GM10266 (cell line): ENCODE measurements at regions not wholly inside any gene's neighbourhood (a gene's known extent, or its start where the extent isn't known, plus 50 kb on each side); places are given as distances from the start of the nearest gene placed in this dataset.

Experiments
- DNase-seq: peaks from one replicate; pipeline ENCODE4 v3.0.0; 2012; ENCODE audit errors: extremely low spot score
- TF ChIP-seq, protein P1 (sequence below): IDR thresholded peaks from 2 replicates; pipeline ENCODE4 v1.5.1; 2012; ENCODE audit warnings: mild to moderate bottlenecking, low read depth; ENCODE audit not compliant: control insufficient read depth, insufficient read depth; ENCODE audit errors: missing control alignments

DNA sequence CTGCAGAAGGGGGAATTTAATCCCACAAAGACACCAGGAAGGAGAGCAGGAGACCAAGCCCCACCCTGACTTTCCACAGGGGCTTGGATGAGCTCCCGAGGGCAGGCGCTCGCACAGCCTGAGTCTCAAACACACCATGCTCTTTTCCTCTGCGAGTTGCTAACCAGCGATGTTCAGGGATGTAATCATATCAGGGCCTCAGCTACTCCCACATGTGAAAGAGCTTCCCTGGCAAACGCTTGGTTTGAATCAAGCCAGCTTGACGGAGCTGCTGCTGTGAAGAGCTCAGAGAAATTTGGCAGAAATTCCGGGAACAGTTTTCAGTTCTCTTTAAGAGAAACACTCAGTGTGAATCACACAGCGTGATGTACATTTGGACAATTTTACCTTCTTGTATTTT is 385.8 kb downstream of the GALR1 start:
- TF ChIP-seq, protein P1, sequence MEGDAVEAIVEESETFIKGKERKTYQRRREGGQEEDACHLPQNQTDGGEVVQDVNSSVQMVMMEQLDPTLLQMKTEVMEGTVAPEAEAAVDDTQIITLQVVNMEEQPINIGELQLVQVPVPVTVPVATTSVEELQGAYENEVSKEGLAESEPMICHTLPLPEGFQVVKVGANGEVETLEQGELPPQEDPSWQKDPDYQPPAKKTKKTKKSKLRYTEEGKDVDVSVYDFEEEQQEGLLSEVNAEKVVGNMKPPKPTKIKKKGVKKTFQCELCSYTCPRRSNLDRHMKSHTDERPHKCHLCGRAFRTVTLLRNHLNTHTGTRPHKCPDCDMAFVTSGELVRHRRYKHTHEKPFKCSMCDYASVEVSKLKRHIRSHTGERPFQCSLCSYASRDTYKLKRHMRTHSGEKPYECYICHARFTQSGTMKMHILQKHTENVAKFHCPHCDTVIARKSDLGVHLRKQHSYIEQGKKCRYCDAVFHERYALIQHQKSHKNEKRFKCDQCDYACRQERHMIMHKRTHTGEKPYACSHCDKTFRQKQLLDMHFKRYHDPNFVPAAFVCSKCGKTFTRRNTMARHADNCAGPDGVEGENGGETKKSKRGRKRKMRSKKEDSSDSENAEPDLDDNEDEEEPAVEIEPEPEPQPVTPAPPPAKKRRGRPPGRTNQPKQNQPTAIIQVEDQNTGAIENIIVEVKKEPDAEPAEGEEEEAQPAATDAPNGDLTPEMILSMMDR, result no peak
- no peak for DNase-seq

- no peak for DNase-seq
- TF ChIP-seq, protein P1, result no peak
These were observed 386.2 kb downstream of the GALR1 start for GRCh38 chr18:77635858-77636257.

- DNase-seq, result no peak
- TF ChIP-seq, protein P1, result no peak
These were observed 395.7 kb downstream of the GALR1 start for GRCh38 chr18:77645170-77645872.

DNA sequence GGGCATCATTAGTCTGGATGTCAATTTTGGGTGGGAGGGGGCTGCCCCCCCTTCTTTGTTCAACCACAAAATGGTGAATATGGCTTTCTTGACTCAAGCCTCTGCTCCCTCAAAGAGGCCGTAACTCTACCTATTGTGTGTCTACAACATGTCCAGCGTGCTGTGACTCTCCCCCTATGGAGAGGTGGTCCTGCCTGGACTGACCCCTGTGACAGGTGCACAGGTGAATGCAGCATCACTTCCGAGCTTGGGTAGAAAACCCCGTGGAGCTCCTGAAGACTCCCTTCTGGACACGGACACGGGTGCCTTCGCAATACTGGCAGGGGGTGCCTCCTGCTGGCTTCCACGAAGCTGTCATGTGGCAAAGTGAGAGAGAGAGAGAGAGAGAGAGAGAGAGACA is 397.8 kb downstream of the GALR1 start:
- no peak for DNase-seq
- TF ChIP-seq, protein P1, result no peak

GRCh38 chr18:77648411-77648810 is 398.8 kb downstream of the GALR1 start:
- DNase-seq, result no peak
- TF ChIP-seq, protein P1, result no peak

- DNase-seq, result peak; percentile 79
- TF ChIP-seq, protein P1, result peak; percentile 94
These were observed 401.2 kb downstream of the GALR1 start for GRCh38 chr18:77650799-77651385.

DNA sequence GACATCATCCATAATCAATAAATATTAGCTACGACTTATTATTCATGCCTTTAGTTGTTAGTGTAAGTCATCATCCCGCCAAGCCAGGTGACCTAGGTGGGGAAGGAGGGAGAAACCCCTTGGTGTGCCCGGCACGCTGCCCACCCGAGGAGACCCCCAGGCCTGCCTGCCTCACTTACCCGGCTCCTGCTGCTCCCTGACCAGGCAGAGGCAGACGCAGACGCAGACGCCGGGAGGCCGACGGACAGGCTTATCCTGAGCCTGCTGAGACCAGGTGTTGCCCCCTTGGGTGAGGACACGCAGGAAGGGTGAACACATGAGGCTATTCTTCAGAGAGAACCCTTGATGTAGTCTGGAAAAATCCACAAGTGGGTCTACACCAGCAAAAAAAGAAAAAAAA is 401.8 kb downstream of the GALR1 start:
- DNase-seq, result no peak

More for the DNA sequence above, 401.8 kb downstream of the GALR1 start:
- TF ChIP-seq, protein P1, result no peak
